Neural progenitor cell (in vitro differentiated cells): ENCODE measurements at regions not wholly inside any gene's neighbourhood (a gene's known extent, or its start where the extent isn't known, plus 50 kb on each side); places are given as distances from the start of the nearest gene placed in this dataset.

Experiments used
- DNase-seq: peaks from one replicate; pipeline ENCODE4 v3.0.0-alpha.2; 2016; ENCODE audit warnings: low spot score
- H2AFZ ChIP-seq: fragments of 200-600 bp; sonication (generic); replicated peaks from 2 replicates; pipeline ENCODE4 v1.6.1; 2016; ENCODE audit warnings: antibody characterized with exemption
- H3F3A ChIP-seq: fragments of 200-600 bp; sonication (generic); 2 replicates; pipeline ENCODE4 v1.6.1; 2016; ENCODE audit warnings: antibody characterized with exemption, low read depth
- H3K27ac ChIP-seq: fragments of 200-600 bp; sonication (generic); 2 replicates; pipeline ENCODE4 v1.5.1; 2016; ENCODE audit warnings: mild to moderate bottlenecking
- H3K27me3 ChIP-seq: fragments of 200-600 bp; sonication (generic); 2 replicates; pipeline ENCODE4 v1.6.1; 2016; ENCODE audit warnings: mild to moderate bottlenecking, moderate library complexity
- H3K36me3 ChIP-seq: fragments of 200-600 bp; sonication (generic); 2 replicates; pipeline ENCODE4 v1.5.1; 2016
- H3K4me1 ChIP-seq: fragments of 200-600 bp; sonication (generic); 2 replicates; pipeline ENCODE4 v1.6.1; 2016; ENCODE audit warnings: mixed run types
- H3K4me2 ChIP-seq: fragments of 200-600 bp; sonication (generic); 2 replicates; pipeline ENCODE4 v1.6.1; 2016
- H3K4me3 ChIP-seq: fragments of 200-600 bp; sonication (generic); 2 replicates; pipeline ENCODE4 v1.5.1; 2016
- H3K79me2 ChIP-seq: fragments of 200-600 bp; sonication (generic); 2 replicates; pipeline ENCODE4 v1.6.1; 2016; ENCODE audit warnings: low read depth
- H3K9ac ChIP-seq: fragments of 200-600 bp; sonication (generic); 2 replicates; pipeline ENCODE4 v1.6.1; 2016
- H3K9me3 ChIP-seq: fragments of 200-600 bp; sonication (generic); 2 replicates; pipeline ENCODE4 v1.5.1; 2016; ENCODE audit warnings: low read depth
- H4K20me1 ChIP-seq: fragments of 200-600 bp; sonication (generic); 2 replicates; pipeline ENCODE4 v1.6.1; 2016; ENCODE audit warnings: low read depth
- H3K27ac Mint-ChIP-seq: 3 replicates; pipeline ENCODE4 v1.8.0; 2021; ENCODE audit warnings: mixed read lengths
- H3K27me3 Mint-ChIP-seq: 2 replicates; pipeline ENCODE4 v1.8.0; 2022; ENCODE audit warnings: low read depth, mild to moderate bottlenecking, inconsistent platforms, moderate library complexity, mixed read lengths; ENCODE audit not compliant: insufficient read depth
- H3K36me3 Mint-ChIP-seq: 3 replicates; pipeline ENCODE4 v1.8.0; 2021; ENCODE audit warnings: mixed read lengths
- H3K4me1 Mint-ChIP-seq: 3 replicates; pipeline ENCODE4 v1.8.0; 2021; ENCODE audit warnings: mixed read lengths
- H3K4me3 Mint-ChIP-seq: 3 replicates; pipeline ENCODE4 v1.8.0; 2021; ENCODE audit warnings: mild to moderate bottlenecking, moderate library complexity, mixed read lengths
- H3K9me3 Mint-ChIP-seq: 3 replicates; pipeline ENCODE4 v1.8.0; 2020; ENCODE audit warnings: mixed read lengths
- EZH2 ChIP-seq: fragments of 200-600 bp; sonication (generic); IDR thresholded peaks from 2 replicates; pipeline ENCODE4 v1.6.1; 2017; ENCODE audit warnings: antibody characterized with exemption, mild to moderate bottlenecking, moderate library complexity
- EZH2phosphoT487 ChIP-seq: fragments of 200-600 bp; sonication (generic); IDR thresholded peaks from 2 replicates; pipeline ENCODE4 v1.6.1; 2017; ENCODE audit warnings: antibody characterized with exemption
- TF ChIP-seq, protein P1 (sequence below): fragments of 200-600 bp; sonication (generic); IDR thresholded peaks from 2 replicates; pipeline ENCODE4 v1.5.1; 2017; ENCODE audit warnings: antibody characterized with exemption, mild to moderate bottlenecking

DNA sequence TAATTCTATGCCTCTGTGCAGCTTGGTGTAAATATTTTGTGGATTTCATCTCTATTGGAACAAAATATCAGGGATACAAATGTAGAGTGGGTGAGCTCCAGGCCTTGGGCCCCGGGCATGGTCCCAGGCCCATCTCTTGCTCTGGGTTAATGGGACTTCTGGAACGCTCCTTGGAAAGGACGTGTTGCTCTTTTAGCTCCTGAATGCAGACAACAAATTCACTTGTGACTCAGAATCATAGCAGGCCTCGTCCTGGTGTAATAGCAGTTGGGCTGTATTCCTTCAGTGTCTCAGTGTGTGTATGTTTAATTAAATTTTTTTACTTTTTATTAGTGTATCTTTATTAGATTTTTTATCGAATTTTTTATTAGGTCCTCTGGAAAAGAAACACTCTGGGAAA, 266.7 kb upstream of the C2CD4B start:
- H3K27me3 Mint-ChIP-seq = no peaks in the 10 kb centered on the region
- TF ChIP-seq EZH2phosphoT487 (no peak), EZH2 (no peak)
- TF ChIP-seq, protein P1, sequence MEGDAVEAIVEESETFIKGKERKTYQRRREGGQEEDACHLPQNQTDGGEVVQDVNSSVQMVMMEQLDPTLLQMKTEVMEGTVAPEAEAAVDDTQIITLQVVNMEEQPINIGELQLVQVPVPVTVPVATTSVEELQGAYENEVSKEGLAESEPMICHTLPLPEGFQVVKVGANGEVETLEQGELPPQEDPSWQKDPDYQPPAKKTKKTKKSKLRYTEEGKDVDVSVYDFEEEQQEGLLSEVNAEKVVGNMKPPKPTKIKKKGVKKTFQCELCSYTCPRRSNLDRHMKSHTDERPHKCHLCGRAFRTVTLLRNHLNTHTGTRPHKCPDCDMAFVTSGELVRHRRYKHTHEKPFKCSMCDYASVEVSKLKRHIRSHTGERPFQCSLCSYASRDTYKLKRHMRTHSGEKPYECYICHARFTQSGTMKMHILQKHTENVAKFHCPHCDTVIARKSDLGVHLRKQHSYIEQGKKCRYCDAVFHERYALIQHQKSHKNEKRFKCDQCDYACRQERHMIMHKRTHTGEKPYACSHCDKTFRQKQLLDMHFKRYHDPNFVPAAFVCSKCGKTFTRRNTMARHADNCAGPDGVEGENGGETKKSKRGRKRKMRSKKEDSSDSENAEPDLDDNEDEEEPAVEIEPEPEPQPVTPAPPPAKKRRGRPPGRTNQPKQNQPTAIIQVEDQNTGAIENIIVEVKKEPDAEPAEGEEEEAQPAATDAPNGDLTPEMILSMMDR = no peak
- H3F3A ChIP-seq = no peaks in the 10 kb centered on the region
- H3K36me3 ChIP-seq = no peaks in the 10 kb centered on the region
- no peaks in the 10 kb centered on the region for H3K9me3 ChIP-seq
- H3K9me3 Mint-ChIP-seq = no peaks in the 10 kb centered on the region
- H2AFZ ChIP-seq = no peak overlapping the region
- no peaks in the 10 kb centered on the region for H4K20me1 ChIP-seq
- H3K4me2 ChIP-seq = no peak overlapping the region
- H3K4me1 Mint-ChIP-seq = no peaks in the 10 kb centered on the region
- H3K4me3 ChIP-seq = no peak overlapping the region
- H3K27me3 ChIP-seq = no peaks in the 10 kb centered on the region
- DNase-seq = no peak
- no peak overlapping the region for H3K27ac ChIP-seq
- H3K9ac ChIP-seq = no peak overlapping the region
- H3K4me1 ChIP-seq = no peaks in the 10 kb centered on the region
- no peak overlapping the region for H3K27ac Mint-ChIP-seq
- H3K4me3 Mint-ChIP-seq = no peak overlapping the region
- no peaks in the 10 kb centered on the region for H3K36me3 Mint-ChIP-seq
- no peaks in the 10 kb centered on the region for H3K79me2 ChIP-seq

DNA sequence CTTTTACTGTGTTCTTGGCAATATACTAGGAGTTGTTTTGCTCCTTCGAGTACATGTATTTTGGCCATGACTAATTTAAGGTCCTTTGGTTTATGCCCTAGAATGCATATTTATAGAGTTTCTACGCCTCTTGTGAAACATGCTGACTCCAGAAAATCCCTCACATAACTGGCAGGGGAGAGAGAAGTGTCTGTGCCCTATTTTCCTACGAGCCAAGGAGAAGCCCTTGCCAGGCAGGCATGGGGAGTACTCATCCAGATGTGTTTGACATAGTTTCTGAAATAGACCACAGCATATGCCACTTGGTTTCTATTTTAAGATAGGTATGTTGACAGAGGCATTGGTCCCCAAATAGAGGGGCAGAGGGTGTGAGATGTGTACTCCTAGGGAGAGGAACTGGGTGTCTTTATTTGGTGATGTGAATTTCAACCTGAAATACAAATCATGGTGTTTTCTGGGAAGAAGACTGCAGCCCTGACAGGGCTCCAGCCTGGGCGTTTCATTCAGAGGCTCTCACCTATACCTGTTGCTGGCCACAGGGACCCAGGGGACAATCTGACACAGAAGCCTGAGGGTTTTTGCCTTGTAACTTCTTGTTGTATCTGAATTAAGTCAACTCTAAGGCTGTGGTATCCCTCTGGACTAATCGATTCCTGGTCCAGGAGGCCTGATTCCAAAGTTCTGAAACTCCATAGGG, 267.8 kb upstream of the C2CD4B start:
- Histone ChIP-seq H3K4me1 (no peaks in the 10 kb centered on the region), H3K27ac (no peak overlapping the region), H3K9me3 (no peaks in the 10 kb centered on the region), H4K20me1 (no peaks in the 10 kb centered on the region), H3F3A (no peaks in the 10 kb centered on the region), H3K9ac (no peak overlapping the region), H2AFZ (no peak overlapping the region), H3K79me2 (no peaks in the 10 kb centered on the region), H3K27me3 (no peaks in the 10 kb centered on the region), H3K4me2 (no peak overlapping the region), H3K4me3 (no peak overlapping the region), H3K36me3 (no peaks in the 10 kb centered on the region)
- Mint-ChIP-seq H3K27ac (no peak overlapping the region), H3K4me3 (no peak overlapping the region), H3K9me3 (no peaks in the 10 kb centered on the region), H3K4me1 (no peaks in the 10 kb centered on the region), H3K27me3 (no peaks in the 10 kb centered on the region), H3K36me3 (no peaks in the 10 kb centered on the region)
- TF ChIP-seq, protein P1 = no peak
- TF ChIP-seq EZH2 = no peak
- TF ChIP-seq EZH2phosphoT487 = no peak
- no peak for DNase-seq

DNA sequence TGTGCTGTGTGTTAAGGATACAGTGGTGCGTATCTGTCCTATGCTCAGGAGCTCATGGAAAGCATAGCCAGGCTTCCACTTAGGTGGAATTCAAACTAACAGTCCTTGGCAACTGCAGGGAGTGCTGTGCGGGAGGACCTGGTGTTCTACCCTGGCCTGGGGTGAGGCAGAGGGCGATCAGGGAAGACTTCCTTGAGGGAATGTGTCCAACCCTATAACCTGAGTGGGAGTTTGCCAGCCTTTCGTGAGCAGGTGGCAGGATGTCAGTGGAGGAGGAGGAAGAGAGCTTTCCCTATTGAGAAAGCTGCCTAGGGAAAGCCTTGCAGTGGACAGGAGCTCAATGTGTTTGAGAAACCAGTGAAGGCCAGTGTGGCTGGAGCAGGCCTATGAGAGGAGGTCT, 271.1 kb upstream of the C2CD4B start:
- Histone ChIP-seq H3K9me3 (no peaks in the 10 kb centered on the region), H3K27ac (no peak overlapping the region), H3K27me3 (no peaks in the 10 kb centered on the region), H3K9ac (no peak overlapping the region), H3K4me1 (no peaks in the 10 kb centered on the region), H2AFZ (no peak overlapping the region), H3K36me3 (no peaks in the 10 kb centered on the region), H3K4me3 (no peak overlapping the region), H3K4me2 (no peak overlapping the region), H3K79me2 (no peaks in the 10 kb centered on the region), H3F3A (no peaks in the 10 kb centered on the region), H4K20me1 (no peaks in the 10 kb centered on the region)
- Mint-ChIP-seq H3K36me3 (no peaks in the 10 kb centered on the region), H3K27me3 (no peaks in the 10 kb centered on the region), H3K27ac (no peak overlapping the region), H3K4me1 (peaks cover 10% of the 10 kb centered on the region), H3K4me3 (no peak overlapping the region), H3K9me3 (no peaks in the 10 kb centered on the region)
- DNase-seq = no peak
- TF ChIP-seq EZH2phosphoT487 (no peak), EZH2 (no peak)
- TF ChIP-seq, protein P1 = no peak
